Body of pancreas (tissue), 4 donors: ENCODE measurements at regions not wholly inside any gene's neighbourhood (a gene's known extent, or its start where the extent isn't known, plus 50 kb on each side); places are given as distances from the start of the nearest gene placed in this dataset.

ENCODE experiments used
- POLR2A ChIP-seq, 3 donors: fragments of 450-650 bp; IDR thresholded peaks; one replicate each; pipeline ENCODE4 v1.6.1; 2016; ENCODE audit warnings: antibody characterized with exemption in 3 of 3, mild to moderate bottlenecking in 2 of 3
- TF ChIP-seq, protein P1 (sequence below), 7 experiments: fragments of 450-650 bp in 4 of 7; fragments of 200-600 bp in 3 of 7; sonication (generic) in 3 of 7; IDR thresholded peaks; one replicate each; pipeline ENCODE4 v1.5.1; 2016 to 2019; ENCODE audit warnings: antibody characterized with exemption in 7 of 7

DNA sequence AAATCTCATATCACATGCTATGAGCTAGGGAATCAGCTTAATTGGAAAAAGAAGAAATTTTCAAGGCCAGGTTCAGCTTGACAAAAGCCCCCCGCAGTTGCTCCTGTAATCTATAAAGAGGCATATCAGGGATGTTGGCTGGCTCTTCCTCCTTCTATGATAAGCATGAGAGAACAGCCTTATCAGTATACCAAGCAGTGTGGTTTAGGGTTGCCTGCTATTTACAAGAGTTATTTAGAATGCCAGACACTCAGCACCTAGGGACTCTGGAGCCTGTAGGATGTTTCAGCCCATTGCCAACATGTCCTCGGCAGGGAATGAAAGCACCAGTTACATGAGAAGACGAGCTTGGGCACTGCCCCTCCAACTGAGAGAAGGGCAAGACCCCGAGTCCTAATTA, 89.5 kb upstream of the TMPO start:
- TF ChIP-seq, protein P1, sequence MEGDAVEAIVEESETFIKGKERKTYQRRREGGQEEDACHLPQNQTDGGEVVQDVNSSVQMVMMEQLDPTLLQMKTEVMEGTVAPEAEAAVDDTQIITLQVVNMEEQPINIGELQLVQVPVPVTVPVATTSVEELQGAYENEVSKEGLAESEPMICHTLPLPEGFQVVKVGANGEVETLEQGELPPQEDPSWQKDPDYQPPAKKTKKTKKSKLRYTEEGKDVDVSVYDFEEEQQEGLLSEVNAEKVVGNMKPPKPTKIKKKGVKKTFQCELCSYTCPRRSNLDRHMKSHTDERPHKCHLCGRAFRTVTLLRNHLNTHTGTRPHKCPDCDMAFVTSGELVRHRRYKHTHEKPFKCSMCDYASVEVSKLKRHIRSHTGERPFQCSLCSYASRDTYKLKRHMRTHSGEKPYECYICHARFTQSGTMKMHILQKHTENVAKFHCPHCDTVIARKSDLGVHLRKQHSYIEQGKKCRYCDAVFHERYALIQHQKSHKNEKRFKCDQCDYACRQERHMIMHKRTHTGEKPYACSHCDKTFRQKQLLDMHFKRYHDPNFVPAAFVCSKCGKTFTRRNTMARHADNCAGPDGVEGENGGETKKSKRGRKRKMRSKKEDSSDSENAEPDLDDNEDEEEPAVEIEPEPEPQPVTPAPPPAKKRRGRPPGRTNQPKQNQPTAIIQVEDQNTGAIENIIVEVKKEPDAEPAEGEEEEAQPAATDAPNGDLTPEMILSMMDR (IDR thresholded peaks at IDR 0.05) = no peak
- no peak for TF ChIP-seq POLR2A (IDR thresholded peaks at IDR 0.05)
